NT2/D1 (cell line): ENCODE measurements at regions not wholly inside any gene's neighbourhood (a gene's known extent, or its start where the extent isn't known, plus 50 kb on each side); places are given as distances from the start of the nearest gene placed in this dataset.
"Not testable (repeated sequence)": the region's sequence is repeated elsewhere in the genome, so short reads cannot be mapped to it uniquely, and the experiment has no call there.

Experiments used
- DNase-seq: peaks from one replicate; pipeline ENCODE4 v3.0.0-alpha.2; 2011; ENCODE audit warnings: low read depth, low spot score
- H3K27me3 ChIP-seq: 2 replicates; pipeline ENCODE4 v1.6.0; 2011; ENCODE audit warnings: mild to moderate bottlenecking; ENCODE audit not compliant: insufficient read length, insufficient read depth
- H3K36me3 ChIP-seq: 2 replicates; pipeline ENCODE4 v1.6.1; 2011; ENCODE audit warnings: mild to moderate bottlenecking, low read length, mixed read lengths; ENCODE audit not compliant: insufficient read depth, insufficient read length
- H3K4me1 ChIP-seq: 2 replicates; pipeline ENCODE4 v1.5.1; 2011; ENCODE audit not compliant: insufficient read depth, insufficient read length
- H3K4me3 ChIP-seq: 2 replicates; pipeline ENCODE4 v1.5.1; 2011; ENCODE audit warnings: low read depth; ENCODE audit not compliant: insufficient read length
- H3K9ac ChIP-seq: 2 replicates; pipeline ENCODE4 v1.6.0; 2011; ENCODE audit warnings: low read depth; ENCODE audit not compliant: insufficient read length
- H3K9me3 ChIP-seq: 2 replicates; pipeline ENCODE4 v1.5.1; 2011; ENCODE audit warnings: mild to moderate bottlenecking, low read length; ENCODE audit not compliant: insufficient read depth
- SUZ12 ChIP-seq: IDR thresholded peaks from 2 replicates; pipeline ENCODE4 v1.6.1; 2011; ENCODE audit not compliant: insufficient read length, insufficient read depth; ENCODE audit errors: extremely low read depth
- YY1 ChIP-seq: IDR thresholded peaks from 2 replicates; pipeline ENCODE4 v1.6.1; 2011; ENCODE audit not compliant: insufficient read length, insufficient read depth
- ZNF274 ChIP-seq: IDR thresholded peaks from 2 replicates; pipeline ENCODE4 v1.6.1; 2011; ENCODE audit warnings: mild to moderate bottlenecking, low read depth, low read length

GRCh38 chr22:44566911-44567310 is 68.9 kb upstream of the RTL6 start:
- Histone ChIP-seq H3K36me3 (no peaks in the 10 kb centered on the region), H3K4me1 (no peaks in the 10 kb centered on the region), H3K9me3 (peaks cover 16% of the 10 kb centered on the region; the same call in 1 of the 2 replicates), H3K4me3 (no peak overlapping the region), H3K27me3 (no peaks in the 10 kb centered on the region), H3K9ac (no peak overlapping the region)
- no peak for DNase-seq
- TF ChIP-seq SUZ12: no peak
- no peak for TF ChIP-seq YY1

- not testable (repeated sequence) for H3K36me3 ChIP-seq, H3K4me1 ChIP-seq, DNase-seq
These were observed 64.6 kb upstream of the RTL6 start for GRCh38 chr22:44562651-44563050.

GRCh38 chr22:44561139-44561840 is 63.3 kb upstream of the RTL6 start:
- H3K4me3 ChIP-seq: no peak overlapping the region
- H3K9ac ChIP-seq: no peak overlapping the region
- no peaks in the 10 kb centered on the region for H3K27me3 ChIP-seq
- no peak for TF ChIP-seq YY1
- no peak for TF ChIP-seq SUZ12
- no peak for TF ChIP-seq ZNF274
- no peaks in the 10 kb centered on the region for H3K36me3 ChIP-seq
- H3K4me1 ChIP-seq: no peaks in the 10 kb centered on the region
- H3K9me3 ChIP-seq: no peaks in the 10 kb centered on the region
- no peak for DNase-seq

More at GRCh38 chr22:44562651-44563050, 64.6 kb upstream of the RTL6 start:
- not testable (repeated sequence) for H3K9ac ChIP-seq, H3K27me3 ChIP-seq, H3K9me3 ChIP-seq, H3K4me3 ChIP-seq

GRCh38 chr22:44558671-44559070 is 60.6 kb upstream of the RTL6 start:
- not testable (repeated sequence) for DNase-seq, H3K4me3 ChIP-seq, H3K9me3 ChIP-seq, H3K9ac ChIP-seq, H3K4me1 ChIP-seq, H3K36me3 ChIP-seq, H3K27me3 ChIP-seq

- H3K27me3 ChIP-seq, H3K9ac ChIP-seq, H3K36me3 ChIP-seq, H3K4me1 ChIP-seq, DNase-seq, H3K4me3 ChIP-seq, H3K9me3 ChIP-seq: not testable (repeated sequence)
These were observed 59.8 kb upstream of the RTL6 start for GRCh38 chr22:44557872-44558271.

- H3K9me3 ChIP-seq: no peaks in the 10 kb centered on the region
- no peak overlapping the region for H3K9ac ChIP-seq
- TF ChIP-seq YY1 (no peak), ZNF274 (no peak), SUZ12 (no peak)
- no peak overlapping the region for H3K4me3 ChIP-seq
- H3K36me3 ChIP-seq: no peaks in the 10 kb centered on the region
- no peaks in the 10 kb centered on the region for H3K27me3 ChIP-seq
- H3K4me1 ChIP-seq: no peaks in the 10 kb centered on the region
- no peak for DNase-seq
These were observed 59.2 kb upstream of the RTL6 start for GRCh38 chr22:44557064-44557748.

- Histone ChIP-seq H3K4me3 (no peak overlapping the region), H3K4me1 (no peaks in the 10 kb centered on the region), H3K36me3 (no peaks in the 10 kb centered on the region), H3K27me3 (no peaks in the 10 kb centered on the region), H3K9ac (no peak overlapping the region), H3K9me3 (no peaks in the 10 kb centered on the region)
- no peak for DNase-seq
- no peak for TF ChIP-seq SUZ12
- TF ChIP-seq YY1: no peak
- no peak for TF ChIP-seq ZNF274
These were observed 57.6 kb upstream of the RTL6 start for GRCh38 chr22:44555597-44555996.

- H3K4me3 ChIP-seq: no peak overlapping the region
- TF ChIP-seq SUZ12: no peak
- no peak for TF ChIP-seq ZNF274
- no peak for TF ChIP-seq YY1
- no peaks in the 10 kb centered on the region for H3K9me3 ChIP-seq
- no peaks in the 10 kb centered on the region for H3K4me1 ChIP-seq
- H3K36me3 ChIP-seq: no peaks in the 10 kb centered on the region
- H3K27me3 ChIP-seq: no peaks in the 10 kb centered on the region
- no peak overlapping the region for H3K9ac ChIP-seq
- DNase-seq: no peak
These were observed 57.0 kb upstream of the RTL6 start for GRCh38 chr22:44555046-44555445.
